Epithelial cell of proximal tubule (primary cell): ENCODE measurements at regions not wholly inside any gene's neighbourhood (a gene's known extent, or its start where the extent isn't known, plus 50 kb on each side); places are given as distances from the start of the nearest gene placed in this dataset.

ENCODE experiments used
- DNase-seq: peaks from one replicate; pipeline ENCODE4 v3.0.0-alpha.2; 2011; ENCODE audit warnings: low read depth
- H3K4me3 ChIP-seq: 2 replicates; pipeline ENCODE4 v1.5.1; 2011; ENCODE audit warnings: low read depth, mild to moderate bottlenecking, low read length
- CTCF ChIP-seq: conservative IDR thresholded peaks from 2 replicates; pipeline ENCODE4 v1.5.1; 2012; ENCODE audit warnings: low read depth, mild to moderate bottlenecking, low read length

- no peak overlapping the region for H3K4me3 ChIP-seq
- no peak for DNase-seq
- no peak for TF ChIP-seq CTCF
Observed at GRCh38 chr5:166245556-166245955, 2045.9 kb upstream of the WWC1 start.

- TF ChIP-seq CTCF, result no peak
- H3K4me3 ChIP-seq, result no peak overlapping the region
- no peak for DNase-seq
Observed at GRCh38 chr5:166251786-166252185, 2039.7 kb upstream of the WWC1 start.

- no peak for DNase-seq
- TF ChIP-seq CTCF, result no peak
- no peak overlapping the region for H3K4me3 ChIP-seq
Observed at GRCh38 chr5:166257661-166258060, 2033.8 kb upstream of the WWC1 start.

- no peak overlapping the region for H3K4me3 ChIP-seq
- TF ChIP-seq CTCF, result no peak
- DNase-seq, result no peak
Observed at GRCh38 chr5:166262395-166262794, 2029.0 kb upstream of the WWC1 start.

- no peak overlapping the region for H3K4me3 ChIP-seq
- TF ChIP-seq CTCF, result no peak
- no peak for DNase-seq
Observed at GRCh38 chr5:166267907-166268306, 2023.5 kb upstream of the WWC1 start.

- no peak for TF ChIP-seq CTCF
- H3K4me3 ChIP-seq, result no peak overlapping the region
- DNase-seq, result no peak
Observed at GRCh38 chr5:166270712-166271111, 2020.7 kb upstream of the WWC1 start.

GRCh38 chr5:166276006-166276405 is 2015.4 kb upstream of the WWC1 start:
- H3K4me3 ChIP-seq, result no peak overlapping the region
- TF ChIP-seq CTCF, result no peak
- no peak for DNase-seq
